Activated T-helper 2 cell treated with anti-CD3 and anti-CD28 coated beads, Interferon-gamma antibody, Interleukin-2, Interleukin-4, amounts not matched to agents 10 μg/mL and 5 μg/mL and 100 μg/mL, durations not matched to agents 14 hours and 24 hours and 36 hours (primary cell): ENCODE measurements at regions not wholly inside any gene's neighbourhood (a gene's known extent, or its start where the extent isn't known, plus 50 kb on each side); places are given as distances from the start of the nearest gene placed in this dataset.
"Not testable (repeated sequence)": the region's sequence is repeated elsewhere in the genome, so short reads cannot be mapped to it uniquely, and the experiment has no call there.

ENCODE experiments used
- DNase-seq: peaks from one replicate; pipeline ENCODE4 v3.0.0; 2021; ENCODE audit warnings: low spot score
- H3K27ac Mint-ChIP-seq: one replicate; pipeline ENCODE4 v1.8.0; 2021; ENCODE audit warnings: mixed read lengths
- H3K27me3 Mint-ChIP-seq: one replicate; pipeline ENCODE4 v1.8.0; 2021; ENCODE audit warnings: low read depth, mixed read lengths
- H3K36me3 Mint-ChIP-seq: one replicate; pipeline ENCODE4 v1.8.0; 2021; ENCODE audit warnings: low read depth, mixed read lengths
- H3K4me1 Mint-ChIP-seq: one replicate; pipeline ENCODE4 v1.8.0; 2021; ENCODE audit warnings: low read depth, mixed read lengths
- H3K4me3 Mint-ChIP-seq: one replicate; pipeline ENCODE4 v1.8.0; 2021; ENCODE audit warnings: low read depth, mild to moderate bottlenecking, moderate library complexity, mixed read lengths
- H3K9me3 Mint-ChIP-seq: one replicate; pipeline ENCODE4 v1.8.0; 2021; ENCODE audit warnings: mixed read lengths
- intact Hi-C: fragments of 100-400 bp; cut with micrococcal nuclease; formaldehyde crosslinking; loops from one replicate; pipeline ENCODE4 v1.15.1; 2023

DNA sequence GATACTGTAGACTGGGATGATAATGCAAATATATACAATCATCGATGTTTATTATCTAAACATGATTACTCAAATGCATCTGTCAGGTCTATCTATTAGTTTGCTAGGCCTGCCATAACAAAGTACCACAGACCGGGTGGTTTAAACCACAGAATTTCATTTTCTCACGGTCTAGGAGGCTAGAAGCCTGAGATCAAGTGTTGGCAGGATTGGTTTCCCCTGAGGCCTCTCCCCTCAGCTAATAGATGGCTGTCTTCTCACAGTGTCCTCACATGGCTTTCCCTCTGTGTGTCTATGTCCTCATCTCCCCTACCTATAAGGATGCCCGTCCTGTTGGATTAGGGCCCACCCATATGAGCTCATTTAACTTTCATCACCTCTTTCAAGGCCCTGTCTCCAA is 512.6 kb upstream of the SLC35B3 start:
- H3K4me3 Mint-ChIP-seq, result no peak overlapping the region
- H3K4me1 Mint-ChIP-seq, result no peaks in the 10 kb centered on the region
- no peak overlapping the region for H3K27ac Mint-ChIP-seq
- intact Hi-C loops, result no loop called here
- H3K27me3 Mint-ChIP-seq, result no peaks in the 10 kb centered on the region
- no peaks in the 10 kb centered on the region for H3K36me3 Mint-ChIP-seq
- no peak for DNase-seq
- no peaks in the 10 kb centered on the region for H3K9me3 Mint-ChIP-seq

DNA sequence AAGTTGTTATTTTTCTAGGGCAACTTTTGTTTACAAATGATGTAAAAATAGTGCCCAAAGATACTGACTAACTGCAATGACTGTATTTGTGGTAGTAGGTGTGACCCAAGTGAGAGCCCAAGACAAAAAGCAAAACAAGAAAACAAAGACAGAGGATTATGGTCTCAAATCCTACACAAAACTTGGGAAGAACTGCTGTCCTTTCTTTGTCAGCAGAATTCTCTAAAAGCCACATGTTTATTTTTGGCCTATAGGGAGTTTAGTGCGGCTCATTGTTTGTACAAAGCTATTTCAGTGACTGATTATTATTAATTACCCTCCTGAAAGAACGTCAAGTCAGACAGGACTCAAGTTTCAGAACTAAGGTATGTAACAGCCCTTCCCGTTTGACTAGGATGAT is 509.2 kb upstream of the SLC35B3 start:
- Mint-ChIP-seq H3K27ac (no peak overlapping the region), H3K27me3 (no peaks in the 10 kb centered on the region), H3K4me1 (no peaks in the 10 kb centered on the region), H3K36me3 (no peaks in the 10 kb centered on the region), H3K9me3 (no peaks in the 10 kb centered on the region), H3K4me3 (no peak overlapping the region)
- intact Hi-C loops, result no loop called here
- DNase-seq, result no peak

DNA sequence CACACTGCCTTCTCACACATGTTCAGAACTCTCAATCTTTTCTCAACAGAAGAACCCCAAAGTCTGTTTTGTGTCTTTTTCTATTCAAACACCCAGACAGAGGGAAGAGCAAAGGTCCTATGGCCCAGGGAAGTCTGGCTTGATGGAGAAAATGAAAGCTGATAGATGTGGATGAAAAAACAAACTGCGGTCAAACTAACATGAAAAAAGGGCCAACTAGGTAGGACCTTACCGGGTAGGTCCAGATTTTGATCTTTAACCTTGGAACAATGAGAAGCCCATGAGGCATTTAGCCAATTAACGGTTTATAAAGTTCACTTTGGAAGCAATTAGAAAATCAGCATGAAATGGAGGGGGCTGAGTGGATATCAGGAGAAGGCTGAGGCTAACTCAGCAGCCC is 507.7 kb upstream of the SLC35B3 start:
- no peak overlapping the region for H3K27ac Mint-ChIP-seq
- intact Hi-C loops, result no loop called here

DNA sequence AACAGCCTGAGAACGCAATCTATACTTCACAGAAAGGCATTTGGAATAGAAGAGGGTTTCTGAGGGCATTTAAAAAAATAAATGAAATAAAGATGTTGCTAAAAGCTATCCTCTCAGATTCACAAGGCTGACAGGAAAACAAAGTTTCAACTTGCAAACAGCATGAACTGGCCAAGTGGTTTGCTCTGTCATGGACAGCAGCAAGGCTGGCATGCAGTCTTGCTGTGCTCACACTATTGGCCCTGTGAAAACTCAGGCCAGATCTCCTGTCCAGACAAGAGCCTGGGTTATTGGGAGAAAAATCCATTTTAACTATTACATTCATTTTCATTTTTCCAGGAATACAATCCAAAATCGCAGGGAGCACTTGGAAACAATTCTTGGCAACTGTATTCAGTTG is 506.2 kb upstream of the SLC35B3 start:
- intact Hi-C loops, result no loop called here
- no peaks in the 10 kb centered on the region for H3K4me1 Mint-ChIP-seq
- H3K27ac Mint-ChIP-seq, result no peak overlapping the region
- DNase-seq, result no peak
- H3K4me3 Mint-ChIP-seq, result no peak overlapping the region
- no peaks in the 10 kb centered on the region for H3K27me3 Mint-ChIP-seq
- H3K36me3 Mint-ChIP-seq, result no peaks in the 10 kb centered on the region
- H3K9me3 Mint-ChIP-seq, result no peaks in the 10 kb centered on the region

More for the DNA sequence above, 507.7 kb upstream of the SLC35B3 start:
- DNase-seq, result no peak
- H3K4me3 Mint-ChIP-seq, result no peak overlapping the region
- H3K9me3 Mint-ChIP-seq, result no peaks in the 10 kb centered on the region
- H3K4me1 Mint-ChIP-seq, result no peaks in the 10 kb centered on the region
- no peaks in the 10 kb centered on the region for H3K27me3 Mint-ChIP-seq
- H3K36me3 Mint-ChIP-seq, result no peaks in the 10 kb centered on the region

DNA sequence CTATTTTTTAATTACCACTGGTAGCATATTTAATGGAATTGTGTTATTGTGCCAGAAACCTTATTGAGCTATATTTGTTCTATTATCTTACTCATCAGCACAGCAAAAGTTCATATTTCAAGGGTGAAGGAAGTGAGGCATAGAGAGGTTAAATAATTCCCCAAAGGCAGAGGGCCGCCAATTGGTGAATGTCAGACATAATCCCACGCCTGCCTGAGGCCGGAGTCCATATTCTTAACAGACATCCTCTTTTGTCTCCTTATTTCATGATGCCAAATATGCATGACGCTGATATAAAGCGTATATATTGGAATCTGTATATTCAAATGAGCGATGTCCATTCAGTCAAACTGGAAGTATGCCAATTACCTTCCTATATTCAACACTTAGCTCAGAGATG is 505.0 kb upstream of the SLC35B3 start:
- intact Hi-C loops, result no loop called here
- Mint-ChIP-seq H3K4me3 (no peak overlapping the region), H3K36me3 (no peaks in the 10 kb centered on the region), H3K4me1 (no peaks in the 10 kb centered on the region), H3K27ac (no peak overlapping the region), H3K9me3 (no peaks in the 10 kb centered on the region), H3K27me3 (no peaks in the 10 kb centered on the region)
- no peak for DNase-seq

DNA sequence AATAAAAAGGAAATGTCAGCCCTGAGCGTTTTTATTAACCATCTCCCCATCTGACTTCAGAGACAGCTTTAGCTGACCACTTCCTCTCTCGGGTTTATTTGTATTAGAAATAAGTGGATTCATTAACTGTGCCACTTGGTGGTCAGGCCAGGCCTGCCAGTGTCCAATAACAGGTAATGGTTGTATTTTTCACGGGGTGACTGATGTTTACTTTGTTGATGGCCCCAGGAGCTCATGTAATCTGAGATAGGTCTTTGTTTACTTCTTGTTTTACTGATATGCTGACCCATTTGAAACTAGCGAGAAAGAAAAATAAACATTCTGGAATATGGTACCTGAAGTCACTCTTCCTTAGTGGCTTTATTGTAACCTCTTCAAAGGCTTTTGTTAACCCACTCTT is 504.3 kb upstream of the SLC35B3 start:
- H3K27me3 Mint-ChIP-seq, result no peaks in the 10 kb centered on the region
- no peak overlapping the region for H3K27ac Mint-ChIP-seq
- no peaks in the 10 kb centered on the region for H3K36me3 Mint-ChIP-seq
- no peaks in the 10 kb centered on the region for H3K4me1 Mint-ChIP-seq
- intact Hi-C loops, result no loop called here
- DNase-seq, result no peak
- H3K4me3 Mint-ChIP-seq, result no peak overlapping the region
- no peaks in the 10 kb centered on the region for H3K9me3 Mint-ChIP-seq

DNA sequence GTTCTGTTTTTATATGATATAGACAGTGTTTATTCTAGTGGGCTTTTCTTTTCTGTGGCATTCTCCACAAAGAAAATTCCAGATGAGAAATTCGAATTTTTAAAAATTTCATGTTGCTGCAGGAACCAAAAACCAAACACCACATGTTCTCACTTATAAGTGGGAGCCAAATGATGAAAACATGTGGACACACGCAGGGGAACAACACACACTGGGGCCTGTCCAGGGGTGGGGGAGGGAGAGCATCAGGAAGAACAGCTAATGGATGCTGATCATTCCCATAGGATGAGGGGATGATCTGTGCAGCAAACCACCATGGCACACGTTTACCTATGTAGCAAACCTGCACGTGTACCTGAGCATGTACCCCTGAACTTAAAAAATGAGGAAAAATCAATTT is 499.0 kb upstream of the SLC35B3 start:
- Mint-ChIP-seq H3K4me3 (no peak overlapping the region), H3K27ac (no peak overlapping the region)

DNA sequence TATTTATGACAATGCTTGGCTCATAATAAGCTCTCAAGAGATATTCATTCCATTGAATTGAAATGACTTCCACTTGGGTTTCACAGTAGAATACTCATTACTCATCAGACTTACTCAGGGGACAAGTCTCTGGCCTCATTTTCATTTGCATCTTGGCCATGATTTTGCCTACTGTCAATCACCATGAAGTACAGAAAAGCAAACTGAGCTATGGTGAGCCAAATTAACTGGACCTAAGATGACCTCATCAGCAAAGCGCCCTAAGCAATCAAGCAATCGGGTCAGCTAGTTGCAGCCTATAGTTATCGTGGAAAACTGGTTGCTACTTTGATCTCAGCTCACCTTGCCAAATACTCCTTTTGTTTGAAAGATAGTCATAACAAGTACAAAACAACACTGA is 494.7 kb upstream of the SLC35B3 start:
- H3K27ac Mint-ChIP-seq, result no peak overlapping the region
- H3K4me3 Mint-ChIP-seq, result no peak overlapping the region
- no peaks in the 10 kb centered on the region for H3K27me3 Mint-ChIP-seq
- H3K36me3 Mint-ChIP-seq, result no peaks in the 10 kb centered on the region
- intact Hi-C loops, result no loop called here
- H3K4me1 Mint-ChIP-seq, result no peaks in the 10 kb centered on the region
- H3K9me3 Mint-ChIP-seq, result no peaks in the 10 kb centered on the region
- DNase-seq, result no peak

More for the DNA sequence above, 499.0 kb upstream of the SLC35B3 start:
- Mint-ChIP-seq H3K27me3 (no peaks in the 10 kb centered on the region), H3K36me3 (no peaks in the 10 kb centered on the region), H3K9me3 (no peaks in the 10 kb centered on the region), H3K4me1 (no peaks in the 10 kb centered on the region)
- intact Hi-C loops, result no loop called here
- no peak for DNase-seq

DNA sequence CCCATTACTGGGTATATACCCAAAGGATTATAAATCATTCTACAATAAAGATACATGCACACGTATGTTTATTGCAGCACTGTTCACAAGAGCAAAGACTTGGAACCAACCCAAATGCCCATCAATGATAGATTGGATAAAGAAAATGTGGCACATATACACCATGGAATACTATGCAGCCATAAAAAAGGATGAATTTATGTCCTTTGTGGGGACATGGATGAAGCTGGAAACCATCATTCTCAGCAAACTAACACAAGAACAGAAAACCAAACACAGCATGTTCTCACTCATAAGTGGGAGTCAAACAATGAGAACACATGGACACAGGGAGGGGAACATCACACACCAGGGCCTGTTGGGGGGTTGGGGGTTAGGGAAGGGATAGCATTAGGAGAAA is 484.9 kb upstream of the SLC35B3 start:
- H3K4me1 Mint-ChIP-seq, H3K36me3 Mint-ChIP-seq, H3K9me3 Mint-ChIP-seq, DNase-seq, intact Hi-C loops, H3K27ac Mint-ChIP-seq, H3K4me3 Mint-ChIP-seq, H3K27me3 Mint-ChIP-seq: not testable (repeated sequence)

DNA sequence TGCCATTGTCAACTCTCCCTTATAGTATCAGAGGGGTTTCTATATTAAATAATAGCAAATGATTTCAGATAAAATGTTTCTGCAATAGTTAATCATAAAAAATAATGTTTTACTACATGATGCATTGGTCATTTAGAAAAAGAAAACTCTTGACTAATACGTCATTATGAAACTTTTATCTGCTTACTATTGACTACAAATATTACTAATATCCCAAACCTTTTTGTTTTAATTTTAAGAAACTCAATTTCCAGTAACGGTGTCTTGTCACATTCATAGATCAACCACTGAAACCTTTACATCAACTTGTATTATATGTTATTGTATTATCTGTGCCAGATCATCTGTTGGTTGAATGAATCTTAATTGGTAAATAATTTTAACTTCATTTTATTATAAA is 482.9 kb upstream of the SLC35B3 start:
- H3K4me1 Mint-ChIP-seq, result no peaks in the 10 kb centered on the region
- intact Hi-C loops, result no loop called here
- H3K36me3 Mint-ChIP-seq, result no peaks in the 10 kb centered on the region
- DNase-seq, result no peak
- no peak overlapping the region for H3K27ac Mint-ChIP-seq
- H3K4me3 Mint-ChIP-seq, result no peak overlapping the region
- peaks cover 6% of the 10 kb centered on the region for H3K9me3 Mint-ChIP-seq
- no peaks in the 10 kb centered on the region for H3K27me3 Mint-ChIP-seq

DNA sequence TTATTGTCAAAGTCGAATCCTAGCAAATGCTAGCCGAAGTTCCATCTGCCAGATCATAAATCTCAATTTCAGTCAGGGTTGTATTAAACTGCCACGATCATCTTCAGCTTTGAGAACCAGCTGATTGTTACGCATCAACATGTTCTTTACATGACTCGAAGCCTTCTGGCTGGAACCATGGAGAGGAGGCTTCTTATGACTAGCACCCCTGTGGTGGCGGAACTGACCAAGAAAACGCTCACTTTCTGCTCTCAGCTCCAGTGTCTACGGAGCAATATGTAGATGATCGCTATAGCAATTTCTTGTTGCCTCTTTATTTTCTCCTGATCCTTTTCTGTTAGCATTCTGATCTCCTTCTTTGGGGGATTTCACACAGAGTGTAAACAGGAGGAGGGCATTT is 479.4 kb upstream of the SLC35B3 start:
- intact Hi-C loops, result no loop called here
- Mint-ChIP-seq H3K27ac (no peak overlapping the region), H3K4me1 (no peaks in the 10 kb centered on the region), H3K36me3 (no peaks in the 10 kb centered on the region), H3K9me3 (peaks cover 13% of the 10 kb centered on the region), H3K4me3 (no peak overlapping the region), H3K27me3 (no peaks in the 10 kb centered on the region)
- DNase-seq, result no peak

DNA sequence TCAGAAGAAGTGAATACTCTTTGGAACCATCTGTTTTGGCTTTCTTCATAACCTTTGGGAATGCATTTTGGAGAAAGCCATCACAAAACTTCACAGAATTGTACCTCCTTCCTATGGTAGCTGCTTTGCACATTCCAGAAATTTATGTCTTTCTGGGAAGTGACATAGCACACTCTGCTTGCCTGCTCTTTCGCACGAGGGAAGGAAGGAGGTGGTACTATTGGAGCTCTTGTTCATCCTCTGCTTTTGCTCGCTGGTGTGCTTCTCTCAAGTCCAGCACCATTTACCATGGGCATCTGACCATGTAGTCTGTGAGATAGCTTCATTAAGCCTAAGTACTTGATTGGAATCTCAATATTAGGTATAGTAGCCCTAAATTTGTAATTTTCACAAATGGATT is 473.3 kb upstream of the SLC35B3 start:
- Mint-ChIP-seq H3K27ac (no peak overlapping the region), H3K27me3 (no peaks in the 10 kb centered on the region), H3K4me3 (no peak overlapping the region), H3K36me3 (no peaks in the 10 kb centered on the region), H3K9me3 (peaks cover 11% of the 10 kb centered on the region), H3K4me1 (no peaks in the 10 kb centered on the region)
- intact Hi-C loops, result no loop called here
- DNase-seq, result no peak

DNA sequence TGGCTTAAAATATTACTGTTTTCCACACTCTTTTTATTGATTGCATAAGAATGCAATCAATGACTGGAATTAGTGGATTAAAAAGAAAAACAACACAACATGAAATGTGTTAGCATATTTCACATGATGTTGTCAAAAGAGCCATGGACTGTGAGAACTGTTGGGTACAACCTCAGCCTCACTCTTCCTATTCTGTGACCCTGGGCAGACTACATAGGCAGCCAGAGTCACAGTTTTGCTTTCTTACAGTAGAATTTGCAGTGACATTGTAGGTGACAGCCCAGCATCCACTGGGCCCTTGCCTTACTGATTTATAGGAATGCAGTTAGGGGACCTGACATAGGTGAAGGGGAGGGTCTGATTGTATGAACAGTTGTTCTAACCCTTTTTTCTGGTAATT is 471.4 kb upstream of the SLC35B3 start:
- Mint-ChIP-seq H3K27ac (no peak overlapping the region), H3K9me3 (no peaks in the 10 kb centered on the region), H3K36me3 (no peaks in the 10 kb centered on the region), H3K27me3 (no peaks in the 10 kb centered on the region), H3K4me3 (no peak overlapping the region), H3K4me1 (no peaks in the 10 kb centered on the region)
- no peak for DNase-seq
- intact Hi-C loops, result no loop called here

DNA sequence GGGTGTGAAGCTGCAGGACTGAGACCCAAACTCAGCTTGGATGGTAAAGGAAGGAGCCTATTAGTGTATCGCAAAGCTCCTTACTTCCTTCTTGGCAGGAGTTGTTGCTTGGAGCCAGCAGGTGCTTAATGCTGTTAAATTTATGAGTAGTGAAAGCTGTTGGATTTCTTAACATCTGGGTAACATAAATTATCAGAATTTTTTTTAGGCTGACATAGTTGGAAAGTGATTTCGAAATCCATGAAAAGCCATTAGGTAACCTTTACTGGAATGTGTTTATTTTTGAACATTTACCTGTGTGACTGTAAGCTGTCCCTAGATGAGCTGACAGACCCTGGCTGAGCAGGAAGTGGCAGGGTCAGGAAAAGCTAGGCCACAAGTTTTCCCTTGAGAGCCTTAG is 470.4 kb upstream of the SLC35B3 start:
- Mint-ChIP-seq H3K27ac (no peak overlapping the region), H3K4me1 (no peaks in the 10 kb centered on the region), H3K36me3 (no peaks in the 10 kb centered on the region), H3K27me3 (no peaks in the 10 kb centered on the region), H3K9me3 (no peaks in the 10 kb centered on the region), H3K4me3 (no peak overlapping the region)
- no peak for DNase-seq
- intact Hi-C loops, result no loop called here
